Kidney epithelial cell (primary cell): ENCODE measurements at regions not wholly inside any gene's neighbourhood (a gene's known extent, or its start where the extent isn't known, plus 50 kb on each side); places are given as distances from the start of the nearest gene placed in this dataset.
"Not testable (repeated sequence)": the region's sequence is repeated elsewhere in the genome, so short reads cannot be mapped to it uniquely, and the experiment has no call there.

Experiments
- DNase-seq: peaks from one replicate; pipeline ENCODE4 v3.0.0-alpha.2; 2010; ENCODE audit warnings: low read depth
- H3K27me3 ChIP-seq: 2 replicates; pipeline ENCODE4 v1.6.0; 2011; ENCODE audit warnings: low read length; ENCODE audit not compliant: control insufficient read depth, insufficient read depth
- H3K36me3 ChIP-seq: 2 replicates; pipeline ENCODE4 v1.5.1; 2011; ENCODE audit warnings: low read length; ENCODE audit not compliant: control insufficient read depth, insufficient read depth
- H3K4me3 ChIP-seq: 2 replicates; pipeline ENCODE4 v1.5.1; 2011; ENCODE audit warnings: low read depth, mild to moderate bottlenecking, control low read depth, low read length
- TF ChIP-seq, protein P1 (sequence below): IDR thresholded peaks from 2 replicates; pipeline ENCODE4 v1.5.1; 2011; ENCODE audit warnings: mild to moderate bottlenecking, moderate library complexity, low read length, control low read depth, inconsistent platforms; ENCODE audit not compliant: insufficient read depth, poor library complexity, severe bottlenecking

DNA sequence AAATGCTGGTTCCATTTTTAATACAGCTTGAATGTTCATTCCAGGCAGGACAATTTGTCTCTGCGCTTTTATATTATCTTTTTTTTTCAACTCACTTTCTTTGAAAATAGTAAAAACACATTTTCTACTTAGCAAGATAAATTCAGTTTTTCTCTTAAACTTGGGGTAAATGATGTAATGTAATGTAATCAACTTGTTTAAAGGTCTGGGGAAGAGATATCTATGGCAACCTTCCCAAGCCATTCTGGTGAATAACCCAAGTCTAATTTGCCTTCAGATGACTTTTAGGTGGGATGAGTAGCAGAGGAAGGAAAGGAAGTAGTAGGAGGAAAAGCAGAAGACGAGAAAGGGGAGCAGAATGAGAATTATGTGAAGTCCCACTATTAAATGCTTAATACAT is 335.1 kb downstream of the SV2B start:
- no peak for DNase-seq
- no peaks in the 10 kb centered on the region for H3K27me3 ChIP-seq
- TF ChIP-seq, protein P1, sequence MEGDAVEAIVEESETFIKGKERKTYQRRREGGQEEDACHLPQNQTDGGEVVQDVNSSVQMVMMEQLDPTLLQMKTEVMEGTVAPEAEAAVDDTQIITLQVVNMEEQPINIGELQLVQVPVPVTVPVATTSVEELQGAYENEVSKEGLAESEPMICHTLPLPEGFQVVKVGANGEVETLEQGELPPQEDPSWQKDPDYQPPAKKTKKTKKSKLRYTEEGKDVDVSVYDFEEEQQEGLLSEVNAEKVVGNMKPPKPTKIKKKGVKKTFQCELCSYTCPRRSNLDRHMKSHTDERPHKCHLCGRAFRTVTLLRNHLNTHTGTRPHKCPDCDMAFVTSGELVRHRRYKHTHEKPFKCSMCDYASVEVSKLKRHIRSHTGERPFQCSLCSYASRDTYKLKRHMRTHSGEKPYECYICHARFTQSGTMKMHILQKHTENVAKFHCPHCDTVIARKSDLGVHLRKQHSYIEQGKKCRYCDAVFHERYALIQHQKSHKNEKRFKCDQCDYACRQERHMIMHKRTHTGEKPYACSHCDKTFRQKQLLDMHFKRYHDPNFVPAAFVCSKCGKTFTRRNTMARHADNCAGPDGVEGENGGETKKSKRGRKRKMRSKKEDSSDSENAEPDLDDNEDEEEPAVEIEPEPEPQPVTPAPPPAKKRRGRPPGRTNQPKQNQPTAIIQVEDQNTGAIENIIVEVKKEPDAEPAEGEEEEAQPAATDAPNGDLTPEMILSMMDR = no peak
- no peaks in the 10 kb centered on the region for H3K36me3 ChIP-seq
- no peak overlapping the region for H3K4me3 ChIP-seq

DNA sequence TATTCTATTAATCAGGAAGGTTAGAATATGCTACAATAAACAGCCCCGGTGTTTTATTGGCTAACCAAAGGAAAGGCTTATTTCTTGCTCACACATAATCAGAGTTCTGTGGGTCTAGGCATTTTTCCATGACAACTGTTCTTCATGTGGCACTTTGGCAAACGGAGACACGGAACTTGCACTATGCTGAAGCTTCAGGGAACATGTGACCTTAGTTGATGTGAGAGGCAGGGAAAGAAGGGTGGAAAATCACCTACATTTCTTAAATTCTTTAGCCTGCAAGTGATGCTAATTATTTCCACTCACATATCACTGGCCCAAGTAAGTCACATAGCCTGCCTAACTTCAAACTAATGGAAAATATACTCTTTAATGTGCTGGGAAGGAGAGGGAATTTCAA is 344.6 kb downstream of the SV2B start:
- Histone ChIP-seq H3K36me3 (no peaks in the 10 kb centered on the region), H3K27me3 (no peaks in the 10 kb centered on the region), H3K4me3 (no peak overlapping the region)
- no peak for DNase-seq
- TF ChIP-seq, protein P1 = no peak

DNA sequence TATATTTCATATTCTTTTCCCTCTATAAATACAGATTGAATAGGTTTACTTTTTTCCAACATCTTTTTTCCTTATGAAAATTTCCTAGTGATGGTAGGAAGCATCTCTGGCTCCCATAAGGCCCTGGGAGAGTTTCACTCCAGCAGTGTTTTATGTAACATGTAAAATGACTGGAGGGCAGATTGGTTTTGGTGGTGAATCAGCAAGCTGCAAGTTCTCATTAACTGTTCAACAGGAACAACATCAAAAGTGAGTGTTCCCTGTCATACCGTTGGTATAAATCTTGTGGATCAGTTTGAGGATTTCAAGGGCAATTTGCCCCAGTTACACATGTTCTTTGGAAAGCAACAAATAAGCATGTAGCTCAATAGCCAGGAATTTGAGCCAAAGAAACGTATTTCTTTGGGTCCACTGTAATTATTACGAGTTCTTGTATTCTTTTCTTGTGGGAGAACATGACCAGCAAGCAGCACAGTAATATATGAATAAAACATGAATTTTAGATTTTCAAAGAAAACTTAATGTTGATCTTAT is 345.7 kb downstream of the SV2B start:
- TF ChIP-seq, protein P1 = no peak
- Histone ChIP-seq H3K27me3 (no peaks in the 10 kb centered on the region), H3K4me3 (no peak overlapping the region), H3K36me3 (no peaks in the 10 kb centered on the region)
- DNase-seq = peak; percentile 57

DNA sequence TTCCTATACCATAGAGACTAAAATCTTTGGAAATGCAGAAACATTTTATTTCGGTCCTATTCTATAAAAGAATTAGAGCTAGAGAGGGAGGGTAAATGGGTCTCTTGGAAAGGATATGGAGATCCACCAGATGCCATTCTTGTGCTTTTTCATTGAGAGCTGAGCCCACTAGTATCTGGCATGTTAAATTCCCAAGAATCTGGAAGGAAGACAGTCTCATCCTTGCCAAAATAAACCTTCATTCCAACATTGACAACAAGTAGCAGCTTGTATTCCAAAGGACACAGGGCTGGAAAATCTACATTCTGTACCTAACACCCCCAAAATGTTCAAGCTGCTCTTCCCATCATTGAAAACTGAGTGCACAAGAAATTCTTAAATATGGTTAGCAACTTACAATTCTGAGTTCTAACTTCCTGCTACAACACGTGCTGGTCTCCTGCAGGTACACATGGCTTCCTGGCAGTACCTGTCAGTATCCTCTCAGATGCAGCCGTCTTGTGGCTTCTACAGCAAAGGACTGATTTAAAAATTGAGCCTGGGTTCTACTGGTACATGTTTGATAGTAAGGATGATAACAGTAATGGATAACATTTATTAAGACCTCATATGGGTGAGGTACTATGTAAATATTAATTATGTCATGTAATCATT is 348.1 kb downstream of the SV2B start:
- Histone ChIP-seq H3K36me3 (no peaks in the 10 kb centered on the region), H3K27me3 (no peaks in the 10 kb centered on the region), H3K4me3 (no peak overlapping the region)
- no peak for DNase-seq
- TF ChIP-seq, protein P1 = no peak

DNA sequence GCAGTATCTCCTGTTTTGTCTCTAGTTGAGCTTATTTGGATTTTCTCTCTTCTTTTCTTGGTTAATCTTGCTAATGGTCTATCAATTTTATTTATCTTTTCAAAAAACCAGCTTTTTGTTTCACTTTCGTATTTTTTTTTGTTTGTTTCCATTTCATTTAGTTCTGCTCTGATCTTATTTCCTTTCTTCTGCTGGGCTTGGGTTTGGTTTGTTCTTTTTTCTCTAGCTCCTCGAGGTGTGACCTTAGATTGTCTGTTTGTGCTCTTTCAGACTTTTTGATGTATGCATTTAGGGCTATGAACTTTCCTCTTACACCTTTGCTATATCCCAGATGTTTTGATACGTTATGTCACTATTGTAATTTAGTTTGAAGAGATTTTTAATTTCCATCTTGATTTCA is 353.3 kb downstream of the SV2B start:
- H3K36me3 ChIP-seq, H3K4me3 ChIP-seq, H3K27me3 ChIP-seq, DNase-seq: not testable (repeated sequence)

DNA sequence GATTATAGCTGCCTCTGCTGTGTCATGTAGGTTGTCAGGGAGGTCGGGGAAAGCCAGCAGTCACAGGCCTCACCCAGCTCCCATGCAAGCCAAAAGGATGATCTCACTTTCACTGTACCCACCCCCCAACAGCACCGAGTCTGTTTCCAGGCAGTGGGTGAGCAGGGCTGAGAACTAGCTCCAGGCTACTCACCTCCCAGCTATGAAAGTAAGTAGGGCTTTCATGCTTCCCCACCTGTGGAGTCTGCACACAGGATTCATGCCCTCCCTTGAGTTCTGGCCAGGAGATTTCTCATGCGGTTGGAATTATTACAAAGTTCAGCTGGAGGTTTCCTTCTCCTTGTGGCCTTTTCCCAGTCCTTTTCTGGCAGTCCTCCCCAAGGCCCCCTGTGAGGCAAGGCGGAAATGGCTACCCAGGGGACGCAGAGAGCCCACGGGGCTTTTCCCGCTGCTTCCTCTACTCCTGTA is 356.2 kb downstream of the SV2B start:
- no peaks in the 10 kb centered on the region for H3K36me3 ChIP-seq
- TF ChIP-seq, protein P1 = no peak
- DNase-seq = peak; percentile 87
- H3K27me3 ChIP-seq = no peaks in the 10 kb centered on the region
- H3K4me3 ChIP-seq = no peak overlapping the region
